OCI-LY1 (cell line): ENCODE measurements at regions not wholly inside any gene's neighbourhood (a gene's known extent, or its start where the extent isn't known, plus 50 kb on each side); places are given as distances from the start of the nearest gene placed in this dataset.
"Not testable (repeated sequence)": the region's sequence is repeated elsewhere in the genome, so short reads cannot be mapped to it uniquely, and the experiment has no call there.

Experiments
- H2AFZ ChIP-seq: fragments of 200-600 bp; sonication (generic), shearing (Covaris generic); 2 replicates; pipeline ENCODE4 v1.6.0; 2014; ENCODE audit warnings: antibody characterized with exemption, mild to moderate bottlenecking, low read length
- H3F3A ChIP-seq: fragments of 200-600 bp; sonication (generic), shearing (Covaris generic); 2 replicates; pipeline ENCODE4 v1.6.0; 2014; ENCODE audit warnings: mild to moderate bottlenecking, antibody characterized with exemption, low read length, moderate library complexity; ENCODE audit not compliant: insufficient read depth
- H3K27ac ChIP-seq: fragments of 200-600 bp; sonication (generic); 2 replicates; pipeline ENCODE4 v1.5.1; 2014; ENCODE audit warnings: low read length, mixed run types, mild to moderate bottlenecking, low read depth; ENCODE audit not compliant: poor library complexity, severe bottlenecking
- H3K27me3 ChIP-seq: fragments of 200-600 bp; sonication (generic); 2 replicates; pipeline ENCODE4 v1.6.0; 2014; ENCODE audit warnings: antibody characterized with exemption, mild to moderate bottlenecking, low read length, moderate library complexity; ENCODE audit not compliant: insufficient read depth
- H3K36me3 ChIP-seq: fragments of 200-600 bp; sonication (generic); 2 replicates; pipeline ENCODE4 v1.6.1; 2014; ENCODE audit warnings: mild to moderate bottlenecking, antibody characterized with exemption, low read length, moderate library complexity, mixed read lengths; ENCODE audit not compliant: insufficient read depth
- H3K4me1 ChIP-seq: fragments of 200-600 bp; sonication (generic); 2 replicates; pipeline ENCODE4 v1.5.1; 2014; ENCODE audit warnings: mild to moderate bottlenecking, low read length, moderate library complexity; ENCODE audit not compliant: insufficient read depth, severe bottlenecking
- H3K4me2 ChIP-seq: fragments of 200-600 bp; sonication (generic), shearing (Covaris generic); 2 replicates; pipeline ENCODE4 v1.6.1; 2014; ENCODE audit warnings: low read length
- H3K4me3 ChIP-seq: fragments of 200-600 bp; sonication (generic); 2 replicates; pipeline ENCODE4 v1.5.1; 2014; ENCODE audit warnings: low read length, low read depth, mild to moderate bottlenecking, mixed read lengths; ENCODE audit not compliant: poor library complexity, severe bottlenecking
- H3K79me2 ChIP-seq: fragments of 200-600 bp; shearing (Covaris generic); 2 replicates; pipeline ENCODE4 v1.6.1; 2016; ENCODE audit warnings: mixed run types, low read length, mixed read lengths; ENCODE audit not compliant: insufficient read depth
- H3K9ac ChIP-seq: fragments of 200-600 bp; sonication (generic), shearing (Covaris generic); 2 replicates; pipeline ENCODE4 v1.6.1; 2014; ENCODE audit warnings: mild to moderate bottlenecking, low read length, mixed read lengths
- H3K9me2 ChIP-seq: fragments of 200-600 bp; sonication (generic), shearing (Covaris generic); 2 replicates; pipeline ENCODE4 v1.6.1; 2014; ENCODE audit warnings: low read depth, mild to moderate bottlenecking, low read length, mixed read lengths
- H3K9me3 ChIP-seq: fragments of 200-600 bp; shearing (Covaris generic); 2 replicates; pipeline ENCODE4 v1.6.1; 2014; ENCODE audit warnings: low read length, mixed read lengths
- H4K20me1 ChIP-seq: fragments of 200-600 bp; sonication (generic), shearing (Covaris generic); 2 replicates; pipeline ENCODE4 v1.6.0; 2016; ENCODE audit warnings: mild to moderate bottlenecking, low read length; ENCODE audit not compliant: insufficient read depth
- CTCF ChIP-seq: fragments of 200-600 bp; sonication (generic), shearing (Covaris generic); IDR thresholded peaks from 2 replicates; pipeline ENCODE4 v1.5.1; 2017; ENCODE audit warnings: mild to moderate bottlenecking, antibody characterized with exemption, low read length, moderate library complexity, mixed read lengths
- EZH2 ChIP-seq: fragments of 200-600 bp; sonication (generic), shearing (Covaris generic); IDR thresholded peaks from 2 replicates; pipeline ENCODE4 v1.8.0; 2017; ENCODE audit warnings: borderline replicate concordance, mixed run types, mild to moderate bottlenecking, antibody characterized with exemption, low read length, moderate library complexity, mixed read lengths

- Histone ChIP-seq H3K9ac (no peak overlapping the region), H3K4me3 (no peak overlapping the region), H4K20me1 (no peaks in the 10 kb centered on the region), H2AFZ (no peak overlapping the region), H3K79me2 (no peaks in the 10 kb centered on the region), H3K27me3 (no peaks in the 10 kb centered on the region), H3K27ac (no peak overlapping the region), H3K4me1 (no peaks in the 10 kb centered on the region), H3K36me3 (no peaks in the 10 kb centered on the region), H3K9me2 (no peaks in the 10 kb centered on the region), H3F3A (no peaks in the 10 kb centered on the region), H3K9me3 (no peaks in the 10 kb centered on the region), H3K4me2 (no peak overlapping the region)
- TF ChIP-seq CTCF (no peak), EZH2 (no peak)
Observed at GRCh38 chr11:92461447-92461846, 236.8 kb downstream of the FAT3 start.

GRCh38 chr11:92462821-92463220 is 238.2 kb downstream of the FAT3 start:
- no peaks in the 10 kb centered on the region for H3K9me2 ChIP-seq
- no peaks in the 10 kb centered on the region for H3K4me1 ChIP-seq
- H3K27ac ChIP-seq, result no peak overlapping the region
- no peaks in the 10 kb centered on the region for H4K20me1 ChIP-seq
- no peaks in the 10 kb centered on the region for H3F3A ChIP-seq
- H3K9ac ChIP-seq, result no peak overlapping the region
- no peaks in the 10 kb centered on the region for H3K36me3 ChIP-seq
- no peak overlapping the region for H3K4me3 ChIP-seq
- H3K79me2 ChIP-seq, result no peaks in the 10 kb centered on the region
- H3K9me3 ChIP-seq, result no peaks in the 10 kb centered on the region
- no peaks in the 10 kb centered on the region for H3K27me3 ChIP-seq
- no peak overlapping the region for H2AFZ ChIP-seq
- H3K4me2 ChIP-seq, result no peak overlapping the region
- no peak for TF ChIP-seq CTCF
- no peak for TF ChIP-seq EZH2

GRCh38 chr11:92464822-92465221 is 240.2 kb downstream of the FAT3 start:
- H3K79me2 ChIP-seq, result no peaks in the 10 kb centered on the region
- H3K9me3 ChIP-seq, result no peaks in the 10 kb centered on the region
- no peaks in the 10 kb centered on the region for H3K36me3 ChIP-seq
- TF ChIP-seq EZH2, result no peak
- no peak for TF ChIP-seq CTCF
- H3K9ac ChIP-seq, result no peak overlapping the region
- H3K4me2 ChIP-seq, result no peak overlapping the region
- no peak overlapping the region for H3K27ac ChIP-seq
- H3K4me3 ChIP-seq, result no peak overlapping the region
- H2AFZ ChIP-seq, result no peak overlapping the region
- no peaks in the 10 kb centered on the region for H3K9me2 ChIP-seq
- no peaks in the 10 kb centered on the region for H3F3A ChIP-seq
- H3K4me1 ChIP-seq, result no peaks in the 10 kb centered on the region
- H4K20me1 ChIP-seq, result no peaks in the 10 kb centered on the region
- no peaks in the 10 kb centered on the region for H3K27me3 ChIP-seq

GRCh38 chr11:92465410-92465809 is 240.8 kb downstream of the FAT3 start:
- not testable (repeated sequence) for H3K27me3 ChIP-seq, H3F3A ChIP-seq, H3K4me1 ChIP-seq, H3K79me2 ChIP-seq, H3K4me2 ChIP-seq, H3K9ac ChIP-seq, H3K9me3 ChIP-seq, H2AFZ ChIP-seq, H3K36me3 ChIP-seq, H4K20me1 ChIP-seq, H3K9me2 ChIP-seq, H3K27ac ChIP-seq, H3K4me3 ChIP-seq
